ENCODE measurements at regions not wholly inside any gene's neighbourhood (a gene's known extent, or its start where the extent isn't known, plus 50 kb on each side); places are given as distances from the start of the nearest gene placed in this dataset.

GRCh38 chr22:25497181-25497641 lies 67.3 kb upstream of the GRK3 start:
- no peak for TF ChIP-seq REST (IDR thresholded peaks at IDR 0.05; ENCODE audit: borderline replicate concordance)
- no peak for TF ChIP-seq EP300 (conservative IDR thresholded peaks at IDR 0.05; ENCODE audit: poor library complexity, severe bottlenecking)
- no peak for TF ChIP-seq CTCF (IDR thresholded peaks at IDR 0.05; ENCODE audit: poor library complexity, severe bottlenecking)
- no peak for TF ChIP-seq SMC3 (conservative IDR thresholded peaks at IDR 0.05; ENCODE audit: poor library complexity)
- no peak for TF ChIP-seq MXI1 (conservative IDR thresholded peaks at IDR 0.05; ENCODE audit: poor library complexity, severe bottlenecking)
- no peak for TF ChIP-seq POLR2AphosphoS5 (IDR thresholded peaks at IDR 0.05)
- no peak for TF ChIP-seq EZH2 (IDR thresholded peaks at IDR 0.05; ENCODE audit: borderline replicate concordance, insufficient read depth, low read length, poor library complexity, severe bottlenecking)
- no peak for TF ChIP-seq RAD21 (conservative IDR thresholded peaks at IDR 0.05)
